ENCODE measurements at regions not wholly inside any gene's neighbourhood (a gene's known extent, or its start where the extent isn't known, plus 50 kb on each side); places are given as distances from the start of the nearest gene placed in this dataset.

- no peak for DNase-seq
These were observed 332.7 kb upstream of the PFKP start for GRCh38 chr10:2734603-2735002.

GRCh38 chr10:2733278-2733963, 333.9 kb upstream of the PFKP start:
- DNase-seq, result no peak

- no peak for DNase-seq
These were observed 335.4 kb upstream of the PFKP start for GRCh38 chr10:2731940-2732339.

- DNase-seq, result no peak
These were observed 338.2 kb upstream of the PFKP start for GRCh38 chr10:2729197-2729596.

GRCh38 chr10:2728087-2728486, 339.3 kb upstream of the PFKP start:
- DNase-seq, result no peak

- no peak for DNase-seq
These were observed 350.8 kb upstream of the PFKP start for GRCh38 chr10:2716596-2716995.

GRCh38 chr10:2714597-2714996, 352.8 kb upstream of the PFKP start:
- no peak for DNase-seq

GRCh38 chr10:2703953-2704352, 363.4 kb upstream of the PFKP start:
- no peak for DNase-seq

GRCh38 chr10:2701802-2702201, 365.5 kb upstream of the PFKP start:
- DNase-seq, result no peak

GRCh38 chr10:2700626-2701305, 366.6 kb upstream of the PFKP start:
- no peak for DNase-seq

- DNase-seq, result no peak
These were observed 378.4 kb upstream of the PFKP start for GRCh38 chr10:2688958-2689357.

GRCh38 chr10:2686691-2687090, 380.7 kb upstream of the PFKP start:
- no peak for DNase-seq

GRCh38 chr10:2682491-2682890, 384.9 kb upstream of the PFKP start:
- no peak for DNase-seq

GRCh38 chr10:2681891-2682290, 385.5 kb upstream of the PFKP start:
- DNase-seq, result no peak

- DNase-seq, result peak in 3 of 58 donors; percentile 1 to 8 (median 2)
These were observed 386.5 kb upstream of the PFKP start for GRCh38 chr10:2680821-2681220.

- no peak for DNase-seq
These were observed 387.7 kb upstream of the PFKP start for GRCh38 chr10:2679646-2680045.

- no peak for DNase-seq
These were observed 390.9 kb upstream of the PFKP start for GRCh38 chr10:2676455-2676854.

- DNase-seq, result no peak
These were observed 392.9 kb upstream of the PFKP start for GRCh38 chr10:2674451-2674850.

GRCh38 chr10:2670864-2671263, 396.5 kb upstream of the PFKP start:
- DNase-seq, result no peak

GRCh38 chr10:2665772-2666171, 401.6 kb upstream of the PFKP start:
- no peak for DNase-seq

GRCh38 chr10:2660276-2660675, 407.1 kb upstream of the PFKP start:
- DNase-seq, result no peak

GRCh38 chr10:2659660-2660209, 407.6 kb upstream of the PFKP start:
- DNase-seq, result no peak

GRCh38 chr10:2658780-2659179, 408.6 kb upstream of the PFKP start:
- DNase-seq, result no peak

Measured in anterior cingulate cortex (tissue), 58 donors.